ENCODE measurements at regions not wholly inside any gene's neighbourhood (a gene's known extent, or its start where the extent isn't known, plus 50 kb on each side); places are given as distances from the start of the nearest gene placed in this dataset.

GRCh38 chr3:70890020-70890394, 577.6 kb upstream of the MDFIC2 start:
- no peak for TF ChIP-seq EZH2 (IDR thresholded peaks at IDR 0.05; ENCODE audit: borderline replicate concordance, low read length)
- TF ChIP-seq CTCF (conservative IDR thresholded peaks at IDR 0.05 in 1 of 2, IDR thresholded peaks at IDR 0.05 in 1 of 2; ENCODE audit: extremely low read depth in 1 of 2, insufficient read depth in 1 of 2, low read depth in 1 of 2, low read length in 2 of 2), result no peak

Data from mammary epithelial cell (primary cell).